ENCODE measurements at regions not wholly inside any gene's neighbourhood (a gene's known extent, or its start where the extent isn't known, plus 50 kb on each side); places are given as distances from the start of the nearest gene placed in this dataset.

DNA sequence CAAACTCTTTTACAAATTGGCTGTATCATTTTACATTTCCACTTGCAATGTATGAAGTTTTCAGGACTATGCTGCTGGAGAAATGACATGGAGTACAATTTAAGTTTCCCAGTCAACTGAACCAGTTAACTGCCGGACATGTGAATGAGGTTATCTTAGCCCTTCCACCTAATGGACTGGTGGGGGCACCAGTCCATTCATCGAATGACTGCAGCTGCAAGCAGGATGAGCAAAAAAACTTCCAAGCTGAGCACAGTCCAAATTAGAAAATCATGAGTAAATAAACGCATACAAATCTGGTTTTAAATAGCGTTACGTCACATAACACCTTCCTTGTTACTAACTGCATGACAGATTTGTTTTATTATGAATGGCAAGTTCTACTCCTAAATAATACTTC is 1131.5 kb downstream of the PCDH18 start:
- no peak for DNase-seq (ENCODE audit: low spot score)

DNA sequence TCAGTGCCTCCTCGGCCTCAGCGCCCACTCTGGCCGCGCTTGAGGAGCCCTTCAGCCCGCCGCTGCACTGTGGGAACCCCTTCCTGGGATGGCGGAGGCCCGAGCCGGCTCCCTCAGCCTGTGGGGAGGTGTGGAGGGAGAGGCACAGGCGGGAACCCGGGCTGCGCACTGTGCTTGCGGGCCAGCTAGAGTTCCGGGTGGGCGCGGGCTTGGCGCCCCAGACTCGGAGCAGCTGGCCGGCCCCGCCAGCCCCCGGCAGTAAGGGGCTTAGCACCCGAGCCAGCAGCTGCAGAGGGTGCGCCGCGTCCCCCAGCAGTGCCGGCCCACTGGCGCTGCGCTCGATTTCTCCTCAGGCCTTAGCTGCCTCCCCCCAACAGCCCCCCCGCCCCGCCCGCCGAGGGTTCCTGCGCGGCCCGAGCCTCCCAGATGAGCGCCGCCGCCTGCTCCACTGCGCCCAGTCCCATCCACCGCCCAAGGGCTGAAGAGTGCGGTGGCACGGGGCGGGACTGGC is 1137.0 kb downstream of the PCDH18 start:
- DNase-seq (ENCODE audit: low spot score) = no peak

DNA sequence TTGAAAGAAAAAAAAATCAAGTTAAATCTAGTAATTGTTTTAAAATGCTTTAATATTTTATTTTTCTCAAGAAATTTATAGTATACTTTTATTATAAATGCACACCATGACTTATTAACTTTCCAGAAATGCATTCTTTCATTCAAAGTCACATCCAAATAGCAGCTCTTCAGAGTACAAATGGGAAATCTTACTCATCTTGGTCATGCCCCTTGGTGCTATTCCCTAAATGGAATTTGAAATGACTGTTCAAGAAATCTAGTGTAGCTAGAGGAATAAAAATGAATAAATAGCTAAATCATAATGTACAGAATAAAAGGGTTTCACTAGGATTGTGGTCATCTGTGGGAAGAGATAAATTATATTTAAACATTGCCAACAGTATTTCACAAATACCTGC is 1139.7 kb downstream of the PCDH18 start:
- DNase-seq (ENCODE audit: low spot score) = no peak

DNA sequence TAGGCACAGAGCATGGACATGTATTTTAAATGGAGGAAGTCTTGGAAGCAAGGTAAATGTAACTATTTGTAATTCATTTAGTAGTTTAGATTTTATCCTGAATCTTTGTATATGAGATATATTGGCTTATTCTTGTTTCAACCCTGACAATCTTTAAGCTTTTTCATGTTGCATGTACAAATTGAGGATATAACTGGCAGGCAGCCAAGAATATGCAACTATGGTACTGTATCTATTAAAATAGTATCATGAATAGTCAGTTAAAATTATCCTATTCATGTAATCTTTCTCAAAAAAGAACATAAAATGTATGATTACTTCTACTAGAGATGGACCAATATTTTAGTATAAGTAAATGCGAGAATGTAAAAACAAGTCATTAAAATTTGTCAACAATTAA is 1141.5 kb downstream of the PCDH18 start:
- DNase-seq (ENCODE audit: low spot score) = no peak

DNA sequence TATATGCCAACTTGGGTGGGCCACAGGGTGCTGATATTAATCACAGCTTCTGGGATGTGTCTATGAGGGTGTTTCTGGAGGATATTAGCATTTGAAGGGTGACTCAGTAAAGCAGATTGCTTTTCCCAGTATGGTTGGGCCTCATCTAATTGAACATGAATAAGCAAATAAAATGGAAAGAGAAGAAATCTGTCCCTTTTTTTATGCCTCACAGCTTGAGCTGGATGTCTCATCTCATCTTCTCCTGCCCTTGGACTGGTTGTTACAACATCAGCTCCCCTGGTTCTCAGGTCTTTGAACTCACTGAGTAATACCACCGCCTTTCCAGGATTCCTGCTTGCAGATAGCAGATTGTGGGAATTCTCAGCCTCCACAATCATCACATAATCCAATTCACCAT is 1149.2 kb downstream of the PCDH18 start:
- no peak for DNase-seq (ENCODE audit: low spot score)

DNA sequence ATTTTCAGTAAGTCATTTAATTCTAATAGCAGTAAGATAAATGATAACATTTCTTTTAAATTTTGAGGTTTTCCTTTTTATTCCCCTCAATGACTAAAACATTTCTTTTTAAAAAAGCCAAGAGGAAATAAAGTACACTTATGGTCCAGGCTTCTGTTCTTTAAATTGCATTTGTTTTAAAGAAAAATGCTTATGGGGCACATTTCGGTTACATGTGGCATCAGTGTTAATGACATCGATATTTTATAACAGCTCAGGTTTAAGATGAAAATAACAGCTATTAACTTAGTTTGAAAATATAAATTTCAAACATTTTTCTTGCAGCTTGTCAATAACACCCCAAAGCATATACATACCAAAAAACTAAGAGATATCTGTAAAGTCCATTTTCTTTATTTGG is 1161.1 kb downstream of the PCDH18 start:
- DNase-seq (ENCODE audit: low spot score) = no peak

DNA sequence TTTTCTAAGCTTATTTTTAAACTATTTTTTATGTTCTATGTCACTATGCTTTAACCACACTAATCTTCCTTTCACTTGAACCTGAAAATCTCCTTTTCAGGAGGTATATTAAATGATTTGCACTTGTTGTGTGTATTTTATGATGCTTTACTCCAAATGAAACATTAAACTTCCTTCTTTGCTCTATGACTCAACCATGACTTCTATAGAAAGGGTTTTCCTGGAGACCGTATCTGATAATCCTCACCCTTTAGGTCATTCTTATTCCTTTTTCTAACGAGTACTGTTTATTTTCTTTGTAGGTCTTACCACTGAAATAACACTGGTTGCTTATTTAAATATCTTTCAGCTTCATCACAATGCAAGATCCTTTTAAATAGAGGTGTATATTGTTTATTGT is 1163.2 kb downstream of the PCDH18 start:
- DNase-seq (ENCODE audit: low spot score) = no peak

DNA sequence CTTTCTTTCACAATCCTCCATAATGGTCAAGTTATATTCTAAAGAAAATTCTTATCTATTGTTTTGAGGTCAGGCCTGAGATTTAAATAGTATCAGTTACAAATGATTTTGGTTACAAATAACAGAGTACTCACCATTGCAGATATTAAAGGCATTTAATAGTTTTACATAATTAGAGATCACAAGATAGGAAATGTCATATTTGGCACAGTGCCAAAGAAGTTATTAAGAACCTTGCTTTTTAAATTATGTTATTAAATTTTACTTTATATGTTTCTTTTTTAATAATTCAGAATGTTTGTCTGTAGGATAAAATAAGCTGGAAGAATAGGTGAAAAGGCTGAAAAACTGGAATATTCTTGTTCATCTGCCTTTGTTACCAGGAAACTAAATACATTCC is 1174.7 kb downstream of the PCDH18 start:
- DNase-seq (ENCODE audit: low spot score) = no peak

DNA sequence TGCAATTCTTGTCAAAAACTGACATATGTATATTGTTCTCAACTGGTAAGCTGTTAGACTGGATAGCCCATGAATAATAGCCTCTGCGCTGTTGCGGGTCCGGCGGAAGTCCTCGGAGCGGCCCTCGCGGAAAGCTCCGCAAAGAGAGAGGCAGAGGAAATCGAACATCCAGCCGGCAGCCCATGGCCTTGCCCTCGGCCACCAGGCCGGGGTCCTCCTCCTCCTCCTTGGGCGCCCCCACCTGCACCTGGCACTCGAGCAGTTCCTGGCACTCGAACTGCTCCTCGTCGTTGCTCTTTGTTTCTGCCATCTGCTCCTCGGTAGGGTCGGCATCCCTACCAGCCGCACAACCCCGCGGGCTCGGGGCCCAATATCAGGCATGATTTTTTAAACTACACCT is 1176.3 kb downstream of the PCDH18 start:
- no peak for DNase-seq (ENCODE audit: low spot score)

DNA sequence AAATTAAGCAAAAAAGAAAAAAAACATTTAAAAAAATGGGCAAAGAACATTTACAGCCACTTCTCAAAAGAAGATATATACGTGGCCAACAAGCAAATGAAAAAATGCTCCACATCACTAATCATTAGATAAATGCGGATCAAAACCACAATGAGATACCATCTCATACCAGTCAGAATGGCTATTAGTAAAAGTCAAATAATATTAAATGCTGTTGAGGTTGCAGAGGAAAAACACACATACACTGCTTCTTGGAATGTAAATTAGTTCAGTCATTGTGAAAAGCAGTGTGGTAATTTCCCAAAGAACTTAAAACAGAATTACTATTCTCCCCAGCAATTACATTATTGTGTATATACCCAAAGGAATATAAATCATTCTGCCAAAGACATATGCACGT is 1189.0 kb downstream of the PCDH18 start:
- DNase-seq (ENCODE audit: low spot score) = no peak

DNA sequence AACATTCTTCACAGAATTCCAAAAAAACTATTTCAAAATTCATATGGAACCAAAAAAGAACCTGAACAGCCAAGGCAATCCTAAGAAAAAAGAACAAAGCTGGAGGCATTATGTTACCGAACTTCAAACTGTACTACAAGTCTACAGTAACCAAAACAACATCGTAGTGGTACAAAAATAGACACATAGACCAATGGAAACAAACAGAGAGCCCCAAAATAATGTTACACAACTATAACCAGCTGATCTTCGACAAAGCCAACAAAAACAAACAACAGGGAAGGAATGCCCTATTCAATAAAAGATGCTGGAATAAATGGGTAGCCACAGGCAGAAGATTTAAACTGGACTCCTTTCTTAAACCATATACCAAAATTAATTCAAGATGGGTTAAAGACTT is 1189.6 kb downstream of the PCDH18 start:
- DNase-seq (ENCODE audit: low spot score) = no peak

DNA sequence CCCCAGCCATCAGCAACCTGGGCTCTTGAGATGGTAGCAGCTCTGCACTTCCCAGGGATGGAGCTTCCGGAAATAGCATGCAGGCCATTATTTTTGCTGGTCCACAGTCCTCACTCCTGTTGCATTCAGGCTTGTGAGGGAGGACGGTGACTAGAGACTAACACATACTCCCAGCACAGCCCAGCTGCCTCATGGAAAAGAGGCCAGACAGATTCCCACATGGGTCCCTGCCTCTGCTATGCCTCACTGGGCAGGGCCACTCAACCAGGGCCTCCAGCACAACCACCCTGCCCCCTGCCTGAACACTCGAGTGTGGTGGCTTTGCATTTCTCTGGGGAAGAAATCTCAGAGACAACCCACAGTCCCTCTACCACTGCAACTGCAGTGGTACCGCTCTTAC is 1195.1 kb downstream of the PCDH18 start:
- no peak for DNase-seq (ENCODE audit: low spot score)

DNA sequence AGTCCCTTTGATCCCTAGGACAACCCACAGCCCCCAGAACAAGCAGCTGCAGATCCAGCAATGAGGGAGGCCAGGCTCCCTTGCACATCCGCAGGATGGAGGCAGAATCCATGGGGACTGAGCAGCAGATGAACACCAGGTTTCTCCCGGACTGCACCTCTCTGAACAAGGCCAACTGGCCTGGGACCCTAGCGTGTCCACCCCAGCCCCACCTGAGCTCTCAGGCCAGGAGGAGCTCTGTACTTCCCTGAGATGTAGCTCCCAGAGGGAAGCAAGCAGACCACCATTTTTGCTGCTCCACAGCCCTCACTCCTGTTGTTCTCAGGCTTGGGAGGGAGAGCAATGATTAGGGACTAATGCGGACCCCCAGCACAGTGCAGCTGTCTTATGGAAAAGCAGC is 1195.8 kb downstream of the PCDH18 start:
- no peak for DNase-seq (ENCODE audit: low spot score)

DNA sequence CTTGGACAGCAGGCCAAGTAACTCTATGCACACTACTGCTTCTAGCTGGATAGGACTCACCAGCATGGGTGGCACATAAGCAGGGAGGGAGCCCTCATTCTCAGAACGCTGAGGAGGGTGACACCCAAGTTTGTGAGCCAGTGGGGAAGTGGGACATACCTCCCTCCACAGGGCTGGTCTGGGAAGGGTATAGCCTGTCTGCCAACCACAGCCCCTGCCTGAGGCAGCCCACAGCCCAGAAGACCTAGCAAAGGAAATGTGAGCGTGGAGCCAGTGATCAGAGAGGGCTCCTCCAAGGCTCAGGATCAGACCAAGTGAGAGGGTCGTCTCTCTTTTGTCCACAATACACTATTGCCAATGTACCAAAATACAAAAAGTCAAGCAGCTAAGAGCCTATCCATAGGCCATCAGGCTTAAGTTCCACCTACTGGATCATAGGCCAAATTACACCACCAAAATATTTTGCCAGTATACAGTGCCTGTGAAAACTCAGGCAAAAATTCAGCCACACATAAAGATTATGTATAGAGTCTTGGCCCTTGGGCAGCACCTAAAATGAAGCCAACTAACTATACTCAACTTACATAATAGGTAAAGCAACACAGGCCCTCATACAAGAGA is 1203.1 kb downstream of the PCDH18 start:
- no peak for DNase-seq (ENCODE audit: low spot score)

DNA sequence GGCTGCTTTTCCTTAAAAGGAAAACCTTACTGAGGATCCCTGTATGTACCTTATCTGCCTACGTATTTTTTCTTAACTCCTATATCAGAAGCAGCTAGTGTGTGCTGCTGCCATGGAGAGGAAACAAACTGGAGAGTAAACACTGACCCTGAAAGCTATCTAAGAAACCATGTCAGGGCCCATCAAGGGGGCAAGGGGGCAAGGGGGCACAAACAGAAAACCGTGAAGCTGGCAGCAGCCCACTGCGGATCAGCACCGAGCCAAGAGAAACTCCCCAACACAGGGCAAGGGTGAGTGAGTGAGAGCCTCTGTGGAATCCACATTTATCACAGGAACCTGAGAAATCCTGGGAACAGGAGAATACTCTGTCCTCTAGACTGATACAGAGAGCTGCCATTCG is 1204.2 kb downstream of the PCDH18 start:
- DNase-seq (ENCODE audit: low spot score) = no peak

DNA sequence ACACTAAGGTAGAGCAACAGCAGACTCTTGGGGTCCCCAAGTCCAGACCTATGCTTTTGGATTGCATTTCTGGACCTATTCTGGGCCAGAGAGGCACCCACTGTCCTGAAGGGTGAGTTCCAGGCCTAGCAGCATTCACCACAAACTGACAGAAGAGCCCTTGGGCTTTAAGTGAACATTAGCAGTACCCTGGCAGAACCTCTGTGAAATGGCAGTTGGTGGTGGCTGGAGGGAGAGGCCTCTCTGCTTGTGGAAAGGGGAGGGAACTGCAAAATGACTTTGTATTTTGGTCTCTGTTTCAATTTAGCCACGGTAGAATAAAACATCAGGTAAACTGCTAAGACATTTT is 1211.9 kb downstream of the PCDH18 start:
- no peak for DNase-seq (ENCODE audit: low spot score)

DNA sequence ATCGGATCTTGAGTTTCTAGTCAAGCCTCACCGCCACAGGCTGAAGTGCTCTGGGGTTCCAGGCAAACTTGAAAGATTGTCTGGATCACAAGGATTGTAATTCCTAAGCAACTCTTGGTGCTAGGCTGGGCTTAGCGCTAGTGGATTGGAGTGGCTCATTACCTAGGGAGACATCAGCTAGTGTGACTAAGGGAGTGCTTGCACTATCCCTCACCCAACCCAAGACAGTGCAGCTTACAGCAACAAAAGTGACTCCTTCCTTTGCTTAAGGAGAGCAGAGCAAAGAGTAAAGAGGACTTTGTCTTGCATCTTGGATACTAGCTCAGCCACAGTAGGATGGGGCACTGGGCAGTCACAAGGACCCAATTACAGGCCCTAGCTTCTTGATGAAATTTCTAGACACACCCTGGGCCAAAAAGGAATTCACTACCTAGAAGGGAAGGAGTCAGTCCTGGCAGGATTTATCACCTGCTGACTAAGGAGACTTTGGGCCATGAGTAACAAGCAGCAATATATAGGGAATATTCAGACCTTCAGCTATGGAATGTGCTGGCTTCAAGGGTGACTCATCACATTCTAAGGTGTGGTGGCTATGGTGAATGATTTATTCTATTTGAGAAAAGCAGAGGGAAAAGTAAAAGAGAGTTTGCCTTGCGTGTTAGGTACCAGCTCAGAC is 1212.4 kb downstream of the PCDH18 start:
- no peak for DNase-seq (ENCODE audit: low spot score)

DNA sequence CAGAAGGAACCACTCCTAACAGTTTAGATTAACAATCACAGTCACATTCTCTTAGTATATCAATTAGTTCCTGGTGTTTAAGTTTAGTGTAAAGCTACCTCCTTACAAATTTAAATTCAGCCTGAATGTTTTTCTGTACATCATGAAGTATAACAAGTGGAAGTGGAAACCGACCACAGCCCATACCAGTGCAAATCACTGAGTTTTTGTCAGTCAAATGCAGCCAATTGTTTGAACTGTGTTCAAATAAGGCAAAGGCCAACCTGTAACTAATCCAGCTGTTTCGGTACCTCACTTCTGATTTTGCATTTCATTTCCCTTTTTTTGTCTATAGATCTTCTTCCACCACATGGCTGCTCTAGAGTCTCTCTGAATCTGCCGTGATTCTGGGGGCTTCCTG is 1215.3 kb downstream of the PCDH18 start:
- DNase-seq (ENCODE audit: low spot score) = no peak

DNA sequence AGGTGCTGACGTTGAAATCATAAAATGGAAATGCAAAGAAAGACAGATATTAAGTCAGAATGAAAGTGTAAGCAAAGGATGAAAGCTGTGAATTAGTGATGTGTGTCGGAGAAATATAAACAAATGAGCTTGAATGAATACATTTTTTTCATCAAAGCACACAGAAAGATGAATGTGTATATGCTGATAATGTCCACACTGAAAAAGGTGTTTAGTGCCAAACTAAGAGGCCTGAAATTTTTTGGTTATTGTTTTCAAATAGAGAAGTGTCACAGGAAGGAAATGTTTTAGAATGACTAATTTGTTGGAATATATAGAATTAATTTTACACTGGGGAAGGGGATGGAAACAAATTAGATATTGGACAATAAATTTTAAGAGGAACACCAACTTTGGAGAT is 1217.6 kb downstream of the PCDH18 start:
- DNase-seq (ENCODE audit: low spot score) = no peak

DNA sequence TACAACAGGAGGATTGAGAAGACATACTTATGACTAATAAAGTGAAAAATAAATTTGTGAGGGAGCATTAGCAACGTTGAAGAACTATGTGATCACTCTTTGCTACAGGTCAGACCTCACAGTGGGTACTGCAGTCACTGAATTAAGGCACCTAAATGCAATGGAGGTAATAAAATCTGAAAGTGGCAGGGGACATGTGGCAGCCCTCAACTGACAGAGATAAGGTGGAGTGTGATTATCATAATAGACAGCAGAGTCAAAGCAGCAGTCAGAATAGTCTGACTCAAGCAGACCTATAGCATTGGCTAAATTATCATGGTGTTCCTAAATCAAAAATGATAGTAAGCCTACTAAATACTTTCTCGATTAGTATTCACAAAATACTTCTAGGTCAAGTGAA is 1220.5 kb downstream of the PCDH18 start:
- DNase-seq (ENCODE audit: low spot score) = no peak

DNA sequence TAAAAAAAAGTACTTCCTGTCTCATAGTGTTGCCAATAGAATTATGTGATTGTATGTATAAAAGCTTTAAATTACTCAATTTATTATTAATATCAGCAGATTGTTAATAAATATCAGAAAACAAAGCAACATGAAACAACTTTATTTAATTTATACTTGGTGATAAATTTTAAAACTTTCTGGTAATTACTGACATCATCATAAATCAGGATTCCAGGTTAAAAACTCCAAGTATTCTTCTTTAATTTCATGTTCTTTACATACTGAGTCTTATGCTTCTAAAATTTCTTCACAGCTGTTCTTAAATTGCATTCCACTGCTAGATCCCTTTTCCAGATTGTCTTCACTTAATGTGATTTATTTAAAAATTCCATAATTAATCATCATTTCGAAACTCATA is 1224.5 kb downstream of the PCDH18 start:
- DNase-seq (ENCODE audit: low spot score) = no peak

DNA sequence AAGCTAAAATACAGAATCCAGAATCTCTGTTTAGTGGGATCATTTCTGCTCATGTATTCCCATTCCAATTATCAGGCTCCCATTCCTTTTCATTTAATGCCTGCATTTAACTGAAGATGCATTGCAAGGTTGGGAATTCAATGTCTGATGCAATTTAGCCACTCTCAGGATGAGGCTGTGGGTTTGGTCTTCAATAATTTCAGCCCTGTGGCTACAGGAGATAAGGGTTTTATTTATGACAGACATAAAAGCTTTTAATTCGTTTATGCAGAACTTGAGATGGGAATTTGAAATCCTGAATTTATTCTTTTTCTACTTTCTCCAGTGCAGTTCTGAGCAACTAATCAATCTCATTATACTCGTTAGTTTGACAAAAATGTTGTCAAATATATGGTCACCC is 1225.9 kb downstream of the PCDH18 start:
- no peak for DNase-seq (ENCODE audit: low spot score)

DNA sequence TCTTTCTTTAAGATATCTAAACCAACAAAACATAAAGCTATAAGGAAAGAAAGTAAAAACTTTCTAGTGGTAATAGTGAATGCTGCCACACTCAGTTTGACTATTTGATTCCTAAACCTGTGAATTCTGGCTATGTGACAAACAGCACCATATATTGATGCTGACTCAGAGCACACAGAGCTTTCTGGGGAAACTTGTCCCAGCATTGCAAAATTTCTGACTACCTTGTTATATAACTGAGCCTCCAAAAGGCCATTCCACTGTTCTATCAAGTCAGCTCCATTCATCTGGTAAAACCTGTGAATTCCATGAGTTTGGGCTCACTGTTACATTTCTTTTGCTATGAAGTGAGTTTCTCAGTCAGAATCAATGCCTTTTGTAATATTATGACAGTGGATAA is 1229.7 kb downstream of the PCDH18 start:
- no peak for DNase-seq (ENCODE audit: low spot score)
